Transverse colon (tissue), 4 donors: ENCODE measurements at regions not wholly inside any gene's neighbourhood (a gene's known extent, or its start where the extent isn't known, plus 50 kb on each side); places are given as distances from the start of the nearest gene placed in this dataset.
"Not testable (repeated sequence)": the region's sequence is repeated elsewhere in the genome, so short reads cannot be mapped to it uniquely, and the experiment has no call there.

Experiments used
- DNase-seq: peaks from one replicate; pipeline ENCODE4 v3.0.0-alpha.2; 2019
- H3K27ac ChIP-seq, 4 donors: fragments of 200-600 bp; sonication (generic); 2 replicates each; pipeline ENCODE4 v1.5.1; 2016 to 2018; ENCODE audit warnings: inconsistent platforms in 4 of 4
- H3K27me3 ChIP-seq: fragments of 200-600 bp; sonication (generic); 2 replicates; pipeline ENCODE4 v1.5.1; 2017; ENCODE audit warnings: inconsistent platforms
- H3K36me3 ChIP-seq, 4 donors: fragments of 200-600 bp; sonication (generic); 2 replicates each; pipeline ENCODE4 v1.5.1; 2017 to 2019; ENCODE audit warnings: inconsistent platforms in 4 of 4
- H3K4me1 ChIP-seq, 4 donors: fragments of 200-600 bp; sonication (generic); 2 replicates each; pipeline ENCODE4 v1.5.1; 2017 to 2020; ENCODE audit warnings: inconsistent platforms in 4 of 4
- H3K4me3 ChIP-seq, 4 donors: fragments of 200-600 bp; sonication (generic); 1 replicate in 1 of 4; 2 replicates in 3 of 4; pipeline versions ENCODE4 v1.5.1 to v1.6.1; 2017 to 2019; ENCODE audit warnings: inconsistent platforms in 4 of 4
- H3K9me3 ChIP-seq, 2 donors: fragments of 200-600 bp; sonication (generic); 2 replicates each; pipeline ENCODE4 v1.5.1; 2017 to 2019; ENCODE audit warnings: inconsistent platforms in 2 of 2
- EP300 ChIP-seq: sonication (generic); formaldehyde crosslinking; IDR thresholded peaks from one replicate; pipeline ENCODE4 v1.6.1; 2017; ENCODE audit warnings: antibody characterized with exemption, low read depth
- POLR2A ChIP-seq: fragments of 450-650 bp; IDR thresholded peaks from one replicate; pipeline ENCODE4 v1.6.1; 2016; ENCODE audit warnings: antibody characterized with exemption, mild to moderate bottlenecking, moderate library complexity
- POLR2AphosphoS5 ChIP-seq, 3 donors: sonication (generic); formaldehyde crosslinking; IDR thresholded peaks; one replicate each; pipeline ENCODE4 v1.6.1; 2016; ENCODE audit warnings: antibody characterized with exemption in 3 of 3
- WGBS, 2 donors: methylation state at CpG; one replicate each; pipeline ENCODE4 v1.1.5; 2018; ENCODE audit warnings: low coverage in 1 of 2; 5-methylcytosine and 5-hydroxymethylcytosine counted together
- in situ Hi-C, 4 donors: fragments of 200-750 bp; cut with MboI; loops; one replicate each; pipeline versions ENCODE4 v1.15.0 to v1.15.1; 2017; ENCODE audit warnings: low sequenced_read_pairs in 3 of 4, low pct_ligation_motif_present in 1 of 4, low pct_unique_long_range_greater_than_20kb in 1 of 4
- intact Hi-C: fragments of 100-400 bp; cut with DNase I; formaldehyde crosslinking; loops from one replicate; pipeline ENCODE4 v1.15.1; 2023; ENCODE audit warnings: low total_unique reads
- small RNA-seq, 4 donors: library from RNA; depleted of rRNA; stranded (forward); fragments of <200 nt; gene quantifications; one replicate each; pipeline ENCODE3, GENCODE V24; 2016
- TF ChIP-seq, protein P1 (sequence below), 5 experiments: fragments of 200-600 bp in 3 of 5; fragments of 450-650 bp in 2 of 5; sonication (generic) in 3 of 5; IDR thresholded peaks; 1 replicate in 2 of 5; 2 replicates in 3 of 5; pipeline ENCODE4 v1.5.1; 2016 to 2017; ENCODE audit warnings: antibody characterized with exemption in 5 of 5, inconsistent platforms in 3 of 5, mild to moderate bottlenecking in 2 of 5, moderate library complexity in 1 of 5

DNA sequence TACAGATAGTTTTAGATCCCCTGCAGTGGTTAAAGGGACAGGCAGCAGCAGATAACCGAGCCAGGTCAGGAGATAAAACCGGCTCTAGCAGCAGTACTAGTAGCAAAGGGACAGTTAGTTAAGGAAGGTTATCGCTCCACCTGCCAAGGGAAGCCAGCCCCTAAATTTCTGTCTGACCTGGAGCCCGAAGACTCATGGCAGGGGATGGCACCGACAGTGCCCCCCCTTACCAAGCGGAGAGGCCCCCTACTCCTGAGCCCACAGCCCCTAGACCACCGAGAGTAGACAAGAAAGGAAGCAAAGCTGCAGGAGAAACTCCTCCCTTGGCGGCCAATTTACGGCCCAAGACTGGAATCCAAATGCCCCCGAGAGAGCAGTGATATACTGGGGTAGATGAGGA is 61.3 kb upstream of the MAGEC2 start:
- H3K27ac ChIP-seq: no peak overlapping the region
- no peaks in the 10 kb centered on the region for H3K9me3 ChIP-seq
- intact Hi-C loops (no loop called here), in situ Hi-C loops (no loop called here)
- DNase-seq: no peak
- H3K4me3 ChIP-seq: no peak overlapping the region
- H3K4me1 ChIP-seq: no peaks in the 10 kb centered on the region
- no peaks in the 10 kb centered on the region for H3K27me3 ChIP-seq
- WGBS, 2 donors: 92% methylated on average over 7 of the region's 10 CpGs; no CpG with 5 or more reads in 1 of the 2 donors
- no peaks in the 10 kb centered on the region for H3K36me3 ChIP-seq
- TF ChIP-seq EP300: no peak
- no peak for TF ChIP-seq POLR2AphosphoS5 (IDR thresholded peaks at IDR 0.05)
- TF ChIP-seq POLR2A: no peak

DNA sequence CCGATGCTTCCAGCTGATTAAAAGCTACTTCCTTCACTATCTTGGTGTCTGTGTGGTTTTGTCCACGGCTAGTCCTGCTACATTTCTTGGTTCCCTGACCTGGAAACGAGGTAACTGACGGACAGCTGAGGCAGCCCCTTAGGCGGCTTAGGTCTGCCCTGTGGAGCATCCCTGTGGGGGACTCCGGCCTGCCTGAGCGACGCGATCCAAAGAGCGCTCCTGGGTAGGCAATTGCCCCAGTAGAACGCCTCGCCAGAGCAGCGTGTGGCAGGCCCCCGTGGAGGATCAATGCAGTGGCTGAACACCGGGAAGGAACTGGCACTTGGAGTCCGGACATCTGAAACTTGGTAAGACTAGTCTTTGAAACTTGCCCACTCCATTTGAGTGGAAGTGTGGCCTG is 60.5 kb upstream of the MAGEC2 start:
- H3K27ac ChIP-seq, in situ Hi-C loops, H3K9me3 ChIP-seq, H3K4me3 ChIP-seq, H3K4me1 ChIP-seq, DNase-seq, H3K36me3 ChIP-seq, intact Hi-C loops, H3K27me3 ChIP-seq: not testable (repeated sequence)
- 89% methylated on average over 13 of the region's 16 CpGs; no CpG with 5 or more reads in 1 of the 2 donors for WGBS, 2 donors

DNA sequence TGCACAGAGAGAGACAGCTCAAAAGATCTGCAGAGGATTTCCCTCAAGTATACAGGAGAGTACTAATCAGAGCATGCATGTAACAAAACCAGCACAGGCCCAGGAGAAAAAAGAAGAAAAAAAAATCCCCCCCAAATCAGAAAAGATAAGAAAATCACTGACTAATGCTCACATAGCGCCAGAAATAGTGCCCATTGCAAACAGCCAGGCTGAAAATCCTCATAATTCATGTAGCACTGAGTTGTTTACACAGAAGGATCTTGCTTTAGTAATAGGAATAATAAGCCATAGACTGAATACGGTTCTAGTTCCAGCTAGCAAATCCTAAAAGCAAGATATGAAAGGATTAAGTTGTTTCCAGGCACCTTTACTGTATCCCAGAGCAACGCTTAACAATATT is 51.8 kb upstream of the MAGEC2 start:
- WGBS, 2 donors: 61 to 65% methylated on average over 3 of the region's 3 CpGs
- no peak overlapping the region for H3K27ac ChIP-seq
- no peaks in the 10 kb centered on the region for H3K36me3 ChIP-seq
- no peak for TF ChIP-seq POLR2AphosphoS5 (IDR thresholded peaks at IDR 0.05)
- no peak for TF ChIP-seq POLR2A
- TF ChIP-seq, protein P1, sequence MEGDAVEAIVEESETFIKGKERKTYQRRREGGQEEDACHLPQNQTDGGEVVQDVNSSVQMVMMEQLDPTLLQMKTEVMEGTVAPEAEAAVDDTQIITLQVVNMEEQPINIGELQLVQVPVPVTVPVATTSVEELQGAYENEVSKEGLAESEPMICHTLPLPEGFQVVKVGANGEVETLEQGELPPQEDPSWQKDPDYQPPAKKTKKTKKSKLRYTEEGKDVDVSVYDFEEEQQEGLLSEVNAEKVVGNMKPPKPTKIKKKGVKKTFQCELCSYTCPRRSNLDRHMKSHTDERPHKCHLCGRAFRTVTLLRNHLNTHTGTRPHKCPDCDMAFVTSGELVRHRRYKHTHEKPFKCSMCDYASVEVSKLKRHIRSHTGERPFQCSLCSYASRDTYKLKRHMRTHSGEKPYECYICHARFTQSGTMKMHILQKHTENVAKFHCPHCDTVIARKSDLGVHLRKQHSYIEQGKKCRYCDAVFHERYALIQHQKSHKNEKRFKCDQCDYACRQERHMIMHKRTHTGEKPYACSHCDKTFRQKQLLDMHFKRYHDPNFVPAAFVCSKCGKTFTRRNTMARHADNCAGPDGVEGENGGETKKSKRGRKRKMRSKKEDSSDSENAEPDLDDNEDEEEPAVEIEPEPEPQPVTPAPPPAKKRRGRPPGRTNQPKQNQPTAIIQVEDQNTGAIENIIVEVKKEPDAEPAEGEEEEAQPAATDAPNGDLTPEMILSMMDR (IDR thresholded peaks at IDR 0.05): no peak
- TF ChIP-seq EP300: no peak
- H3K9me3 ChIP-seq: no peaks in the 10 kb centered on the region
- intact Hi-C loops (no loop called here), in situ Hi-C loops (no loop called here)
- no peak for DNase-seq
- H3K4me1 ChIP-seq: no peaks in the 10 kb centered on the region
- H3K4me3 ChIP-seq: no peak overlapping the region
- H3K27me3 ChIP-seq: no peaks in the 10 kb centered on the region

Small RNA genes lying in the stretch of these regions (small RNA-seq; reads per million reads assigned to genes)
- gene RNA5SP516: 0 reads per million in 4 donors
